NB4 (cell line): ENCODE measurements at regions not wholly inside any gene's neighbourhood (a gene's known extent, or its start where the extent isn't known, plus 50 kb on each side); places are given as distances from the start of the nearest gene placed in this dataset.

Experiments
- CTCF ChIP-seq: IDR thresholded peaks from one replicate; pipeline ENCODE4 v1.5.1; 2012; ENCODE audit warnings: low read depth, low read length
- MAX ChIP-seq: IDR thresholded peaks from 2 replicates; pipeline ENCODE4 v1.6.1; 2011; ENCODE audit warnings: low read depth, low read length
- POLR2A ChIP-seq: IDR thresholded peaks from 2 replicates; pipeline ENCODE4 v1.6.1; 2011; ENCODE audit warnings: mild to moderate bottlenecking; ENCODE audit not compliant: insufficient read length; ENCODE audit errors: extremely low read depth

GRCh38 chr2:12921321-12921720, 204.6 kb downstream of the TRIB2 start:
- TF ChIP-seq CTCF (no peak), POLR2A (no peak), MAX (no peak)
